HCEC 1CT (cell line): ENCODE measurements at regions not wholly inside any gene's neighbourhood (a gene's known extent, or its start where the extent isn't known, plus 50 kb on each side); places are given as distances from the start of the nearest gene placed in this dataset.

Experiments used
- DNase-seq: peaks from one replicate; pipeline ENCODE4 v3.0.0-alpha.2; 2017

DNA sequence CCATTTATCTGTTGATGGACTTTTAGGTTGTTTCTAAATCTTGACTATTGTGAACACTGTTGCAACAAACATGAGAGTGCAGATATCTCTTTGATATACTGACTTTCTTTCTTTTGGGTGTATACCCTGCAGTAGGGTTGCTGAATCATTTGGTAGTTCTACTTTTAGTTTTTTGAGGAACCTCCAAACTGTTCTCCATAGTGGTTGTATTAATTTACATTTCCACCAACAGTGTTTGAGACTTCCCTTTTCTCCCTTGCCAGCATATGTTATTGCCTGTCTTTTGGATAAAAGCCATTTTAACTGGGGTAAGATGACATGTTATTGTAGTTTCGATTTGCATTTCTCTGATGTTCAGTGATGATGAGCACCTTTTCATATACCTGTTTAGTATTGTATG, 330.0 kb downstream of the DDX10 start:
- no peak for DNase-seq

- no peak for DNase-seq
Observed at GRCh38 chr11:108997826-108998225, 333.0 kb downstream of the DDX10 start.

DNA sequence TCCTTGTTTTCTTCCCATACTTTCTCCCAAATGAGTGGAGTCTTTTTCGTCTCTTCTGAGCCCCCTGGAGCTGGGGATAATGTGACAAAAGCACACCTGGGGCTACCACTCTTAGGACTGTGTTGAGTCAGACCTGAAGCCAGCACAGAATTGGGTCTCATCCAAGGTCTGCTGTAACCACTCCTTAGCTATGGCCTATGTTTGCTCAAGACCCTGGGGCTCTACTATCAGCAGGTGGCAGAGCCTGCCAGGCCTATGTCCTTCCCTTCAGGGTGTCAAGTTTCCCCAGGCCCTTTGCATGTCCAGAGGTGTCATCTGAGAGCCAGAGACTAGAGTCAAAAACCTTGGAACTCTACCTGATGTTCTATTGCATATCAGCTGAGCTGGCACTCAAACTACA, 335.7 kb downstream of the DDX10 start:
- no peak for DNase-seq

GRCh38 chr11:109001585-109001984, 336.7 kb downstream of the DDX10 start:
- no peak for DNase-seq

- no peak for DNase-seq
Observed at GRCh38 chr11:109012991-109013390, 348.1 kb downstream of the DDX10 start.

GRCh38 chr11:109015283-109015682, 350.4 kb downstream of the DDX10 start:
- DNase-seq, result peak; percentile 80

GRCh38 chr11:109016724-109017123, 351.9 kb downstream of the DDX10 start:
- DNase-seq, result no peak

GRCh38 chr11:109017489-109017888, 352.6 kb downstream of the DDX10 start:
- no peak for DNase-seq

DNA sequence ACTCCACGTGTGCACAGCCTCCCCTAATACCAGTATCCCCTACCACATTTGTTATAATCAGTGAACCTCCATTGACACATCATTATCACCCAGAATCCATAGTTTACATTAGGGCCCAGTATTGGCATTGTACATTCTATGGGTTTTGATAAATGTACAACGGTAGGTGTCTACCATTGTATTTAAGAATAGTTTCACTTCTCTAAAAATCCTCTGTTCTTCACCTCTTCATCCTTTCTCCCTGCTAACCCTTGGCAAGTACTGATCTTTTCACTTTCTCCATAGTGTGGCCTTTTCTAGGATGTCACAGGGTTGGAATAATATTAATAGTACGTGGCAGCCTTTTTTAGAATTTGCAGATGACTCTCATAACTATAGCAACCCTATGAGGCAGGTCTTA, 353.8 kb downstream of the DDX10 start:
- no peak for DNase-seq

DNA sequence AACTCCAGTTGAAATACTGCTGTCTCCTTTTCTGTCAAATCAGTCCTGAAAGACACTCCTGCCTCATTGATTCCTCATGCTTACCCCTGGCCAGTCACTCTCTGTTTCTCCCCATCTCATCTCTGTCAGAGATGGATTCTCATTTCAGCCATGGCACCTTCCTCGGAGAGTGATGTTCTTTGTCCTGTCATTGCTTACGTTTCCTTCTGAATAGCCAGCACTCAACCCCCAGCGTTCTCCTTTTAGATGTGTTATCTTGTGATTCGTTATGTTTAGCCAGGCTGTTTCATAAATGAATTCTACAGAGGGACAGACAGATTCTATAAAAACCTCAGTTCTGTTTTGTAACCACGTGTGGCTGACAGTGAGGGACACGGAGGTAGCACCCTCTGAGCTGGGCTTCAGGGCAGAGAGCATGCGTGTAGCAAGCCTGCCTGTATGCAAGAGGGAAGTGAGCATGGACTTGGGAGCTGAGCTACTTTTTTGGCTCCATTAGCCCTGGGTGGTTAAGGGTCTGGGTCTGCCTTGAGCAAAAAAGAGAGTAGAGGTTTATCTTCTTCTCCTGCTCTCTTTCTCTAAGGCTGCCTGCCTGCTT, 354.6 kb downstream of the DDX10 start:
- DNase-seq, result no peak

DNA sequence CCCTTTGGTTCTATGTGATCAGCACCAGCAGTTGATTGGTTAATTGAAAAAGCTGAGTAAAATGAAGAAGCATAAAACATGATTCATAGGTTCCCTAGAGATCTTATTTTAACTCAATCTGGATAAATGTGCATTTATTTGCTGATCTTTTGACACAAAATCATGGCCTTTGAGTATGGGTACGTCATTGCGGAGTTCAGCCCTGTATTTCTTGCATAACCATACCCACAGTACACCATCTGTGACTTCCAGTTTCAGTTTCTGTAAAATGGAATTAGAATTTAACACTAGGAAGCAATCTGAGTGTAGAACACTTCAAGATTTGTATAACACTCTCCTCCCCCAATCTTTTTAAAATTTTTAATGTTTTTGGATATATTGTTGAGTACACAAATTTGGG, 358.2 kb downstream of the DDX10 start:
- DNase-seq, result no peak

- peak; percentile 60 for DNase-seq
Observed at GRCh38 chr11:109026891-109027489, 362.1 kb downstream of the DDX10 start.

GRCh38 chr11:109027851-109028250, 363.0 kb downstream of the DDX10 start:
- no peak for DNase-seq

GRCh38 chr11:109029927-109030326, 365.1 kb downstream of the DDX10 start:
- DNase-seq, result no peak

DNA sequence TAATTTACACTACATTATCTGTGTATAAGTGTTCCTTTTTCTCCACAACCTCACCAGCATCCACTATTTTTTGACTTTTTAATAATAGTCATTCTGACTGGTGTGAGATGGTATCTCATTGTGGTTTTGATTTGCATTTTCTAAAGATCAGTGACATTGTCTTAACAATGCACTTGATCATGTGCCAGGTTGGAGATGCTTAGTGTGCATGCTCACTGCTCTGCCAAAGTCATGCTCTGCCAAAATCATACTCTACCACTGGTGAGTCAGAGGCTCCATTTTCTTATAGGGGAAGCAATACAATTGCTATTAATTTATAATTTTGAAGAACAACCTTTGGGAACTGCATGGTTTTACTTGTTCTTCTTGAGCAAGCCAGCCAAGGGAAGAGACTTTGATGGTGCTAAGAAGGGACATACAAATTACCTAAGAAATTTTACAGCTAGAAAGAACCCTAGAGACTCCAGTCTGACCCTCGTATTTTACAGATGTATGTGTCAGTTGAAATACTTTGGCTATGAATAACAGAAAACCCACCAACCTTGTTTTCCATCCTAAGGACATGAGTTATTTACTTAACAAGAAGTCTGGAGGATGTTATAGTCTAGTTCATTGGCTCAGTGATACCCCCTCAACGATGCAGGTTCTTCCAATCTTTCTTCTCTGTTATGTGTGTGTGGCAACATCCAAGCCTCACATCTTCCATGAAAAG, 368.9 kb downstream of the DDX10 start:
- DNase-seq, result peak; percentile 86

DNA sequence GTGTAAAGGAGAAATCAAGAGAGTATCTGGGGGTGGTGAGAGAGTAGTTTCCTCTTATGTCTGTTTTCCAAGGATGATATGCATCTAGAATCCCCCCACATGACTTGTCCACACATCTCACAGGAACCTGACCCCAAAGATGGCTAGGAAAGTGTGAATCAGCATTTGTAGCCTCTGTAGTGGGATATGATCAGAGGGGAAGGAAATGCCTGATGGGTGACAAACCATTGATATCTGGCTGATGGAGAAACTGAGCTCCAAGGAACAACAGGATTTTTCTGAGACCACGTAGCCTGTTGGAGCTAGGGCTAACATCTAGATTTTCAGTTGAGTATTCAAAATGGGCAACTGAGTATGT, 369.4 kb downstream of the DDX10 start:
- DNase-seq, result peak; percentile 53

GRCh38 chr11:109035284-109035683, 370.4 kb downstream of the DDX10 start:
- DNase-seq, result no peak

- no peak for DNase-seq
Observed at GRCh38 chr11:109036011-109036410, 371.1 kb downstream of the DDX10 start.

DNA sequence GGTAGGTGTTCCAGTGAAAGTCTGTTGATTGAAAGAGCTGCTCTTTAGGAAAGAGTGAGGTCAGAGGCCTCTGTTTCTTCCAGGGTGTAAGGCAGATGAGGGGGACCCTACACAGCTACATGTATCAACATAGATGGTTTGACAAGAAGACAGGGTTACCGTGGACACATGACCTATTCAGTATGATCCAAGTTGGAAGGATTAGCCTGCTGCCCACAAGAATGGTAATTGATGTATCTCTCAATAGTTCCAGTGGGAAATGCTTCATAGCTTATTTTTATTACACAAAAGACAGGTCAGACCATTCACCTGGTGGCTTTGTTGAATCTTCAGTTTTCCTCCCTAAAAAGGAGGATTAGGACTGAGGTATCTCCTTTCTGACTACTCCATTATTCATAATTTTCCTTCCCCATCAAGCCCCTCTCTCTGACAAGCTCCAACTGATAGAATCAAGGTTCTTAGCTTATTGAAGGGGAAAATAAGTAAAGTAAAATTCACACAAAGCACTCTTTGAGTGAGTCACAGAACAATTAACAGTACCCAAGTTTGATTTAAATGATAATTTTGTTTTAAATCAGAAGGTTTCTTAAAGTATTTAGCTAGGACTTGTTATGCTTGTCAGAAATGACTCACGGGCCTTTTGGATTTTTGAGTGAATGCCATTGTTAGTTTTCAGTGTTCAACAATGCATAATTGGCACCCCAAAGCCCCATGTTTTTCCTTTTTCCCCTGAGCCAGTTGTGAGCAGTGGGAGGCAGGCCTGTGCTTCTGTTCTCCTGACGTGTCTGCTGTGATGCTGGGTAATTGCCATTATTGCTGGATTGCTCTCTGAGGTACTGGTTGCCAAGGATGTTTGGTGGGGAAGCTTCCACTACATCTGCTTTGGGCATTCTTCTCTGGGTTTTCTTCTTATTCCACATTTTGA, 373.2 kb downstream of the DDX10 start:
- DNase-seq, result peak; percentile 73

DNA sequence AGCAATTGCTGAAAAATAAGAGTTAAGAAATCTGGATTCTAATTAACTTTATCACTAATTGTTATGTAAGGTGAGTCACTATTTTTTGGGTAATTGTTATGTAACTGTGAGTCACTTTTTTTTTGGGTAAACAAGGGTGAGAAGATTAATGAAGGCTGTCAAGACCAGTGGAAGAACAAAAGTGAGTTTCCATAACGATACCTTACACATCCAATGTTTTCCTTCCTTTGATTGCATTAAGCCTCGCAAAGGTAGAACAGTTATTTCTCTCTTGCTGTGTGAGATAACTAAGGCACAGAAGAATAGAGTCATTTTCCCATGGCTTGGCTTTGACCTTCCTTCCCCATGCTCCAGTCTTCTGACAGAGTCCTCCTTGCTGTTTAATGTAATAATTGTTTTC, 374.7 kb downstream of the DDX10 start:
- no peak for DNase-seq

DNA sequence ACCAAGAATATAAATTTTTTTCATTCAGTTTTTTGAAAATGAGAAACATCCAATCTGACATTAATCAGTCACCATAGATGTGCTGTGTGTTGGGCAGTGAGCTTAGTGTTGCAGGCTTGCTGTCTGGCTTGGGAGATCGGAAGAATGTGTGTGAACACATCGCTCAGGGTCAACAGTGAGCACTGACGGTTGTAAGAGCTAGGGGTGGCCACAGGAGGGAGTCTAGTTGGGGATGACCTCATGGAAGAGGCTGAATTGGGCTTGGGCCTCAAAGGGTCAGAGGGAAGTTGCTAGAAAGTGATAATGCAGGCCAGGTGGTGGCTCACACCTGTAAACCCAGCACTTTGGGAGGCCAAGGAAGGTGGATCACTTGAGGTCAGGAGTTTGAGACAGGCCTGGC, 375.4 kb downstream of the DDX10 start:
- DNase-seq, result no peak

DNA sequence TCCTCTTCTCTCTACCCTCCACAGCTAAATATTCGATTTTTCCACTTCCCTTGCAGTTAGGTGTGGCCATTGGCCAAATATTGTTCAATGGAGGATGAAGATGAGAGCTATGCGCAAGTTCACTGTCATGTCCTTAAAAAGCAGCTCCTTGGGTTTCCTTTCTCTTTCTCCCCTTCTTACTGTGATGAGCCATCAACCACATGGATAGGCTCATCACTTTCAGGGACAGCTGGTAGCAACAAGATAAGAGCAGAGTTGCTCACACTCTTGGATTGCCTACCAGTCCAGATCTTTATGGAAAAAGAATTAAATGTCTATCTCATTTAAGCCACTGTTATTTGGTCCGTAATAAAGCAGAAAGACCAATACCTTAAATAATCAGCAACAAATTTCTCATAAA, 377.0 kb downstream of the DDX10 start:
- DNase-seq, result no peak

GRCh38 chr11:109043315-109043714, 378.4 kb downstream of the DDX10 start:
- no peak for DNase-seq
